H54 (cell line): ENCODE measurements at regions not wholly inside any gene's neighbourhood (a gene's known extent, or its start where the extent isn't known, plus 50 kb on each side); places are given as distances from the start of the nearest gene placed in this dataset.
A peak's percentile ranks its signal among the peaks of the same experiment; 100 is the strongest.

ENCODE experiments used
- DNase-seq: peaks from one replicate; pipeline ENCODE4 v3.0.0; 2011; ENCODE audit warnings: low spot score, mixed read lengths; ENCODE audit not compliant: insufficient read length
- FAIRE-seq: peaks from 3 replicates; lab custom pipeline; 2011; peaks lifted over from hg19 to GRCh38; lab: Jason Lieb, UNC
- POLR2A ChIP-seq: IDR thresholded peaks from 2 replicates; pipeline ENCODE4 v1.6.1; 2011; ENCODE audit warnings: low read depth, mild to moderate bottlenecking, low read length

GRCh38 chr5:120084543-120084870 is 379.6 kb upstream of the PRR16 start:
- no peak for TF ChIP-seq POLR2A
- FAIRE-seq: no peak
- no peak for DNase-seq

DNA sequence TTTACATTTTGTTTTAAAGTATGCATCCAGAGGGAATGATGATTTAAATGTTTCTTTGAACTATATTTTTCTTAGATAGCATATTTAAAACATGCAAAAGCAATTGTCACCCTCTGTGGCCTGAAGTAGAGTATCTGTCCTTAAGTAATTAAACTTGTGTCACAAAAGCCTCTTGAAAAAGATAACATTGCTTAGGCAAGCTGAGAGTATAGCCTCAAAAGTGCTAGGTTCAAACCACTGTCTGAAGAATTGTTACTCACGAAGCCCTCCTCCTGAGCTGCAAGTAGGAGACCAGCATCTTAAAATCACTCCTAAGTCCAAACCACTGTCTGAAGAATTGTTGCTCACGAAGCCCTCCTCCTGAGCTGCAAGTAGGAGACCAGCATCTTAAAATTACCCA is 378.0 kb upstream of the PRR16 start:
- DNase-seq (no peak), FAIRE-seq (no peak)
- TF ChIP-seq POLR2A: no peak

DNA sequence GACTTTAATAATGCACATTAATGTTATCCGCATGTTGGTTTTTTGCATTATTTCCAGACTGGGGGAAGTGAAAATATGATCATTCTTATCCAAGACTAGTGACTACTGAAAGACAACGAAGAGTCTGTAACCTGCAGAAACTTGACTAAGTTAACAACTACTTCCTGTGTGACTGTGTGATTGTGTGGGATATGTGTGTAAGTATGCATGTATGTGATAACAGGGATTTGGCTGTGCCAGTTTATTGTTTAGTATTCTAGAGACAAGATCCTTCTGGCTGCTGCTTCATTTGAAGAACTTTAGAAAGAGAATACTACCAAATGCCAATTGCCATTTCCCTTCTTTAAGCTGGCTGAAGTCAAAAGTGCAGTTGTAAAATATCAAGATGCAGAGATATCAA is 375.7 kb upstream of the PRR16 start:
- FAIRE-seq (no peak), DNase-seq (no peak)
- TF ChIP-seq POLR2A: no peak

DNA sequence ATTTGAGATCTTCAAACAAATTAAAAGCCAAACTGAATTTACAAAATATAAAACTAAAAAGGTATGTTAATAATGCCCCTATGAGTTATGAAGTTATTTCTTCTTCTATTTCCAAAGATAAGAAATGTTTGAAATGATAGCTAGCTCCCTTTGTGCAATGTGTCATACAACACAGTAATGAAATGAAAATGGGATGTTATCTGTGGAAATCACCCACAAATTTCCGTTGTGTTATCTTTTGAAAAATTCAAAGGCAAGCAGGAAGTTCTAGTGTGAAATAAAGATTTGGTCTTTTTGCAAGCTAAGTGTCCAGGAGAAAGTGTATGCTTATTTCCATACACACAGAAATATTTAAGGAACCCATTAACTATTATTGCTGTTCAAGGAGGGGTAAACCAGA is 375.3 kb upstream of the PRR16 start:
- FAIRE-seq (no peak), DNase-seq (no peak)
- no peak for TF ChIP-seq POLR2A

GRCh38 chr5:120091376-120091948 is 372.6 kb upstream of the PRR16 start:
- TF ChIP-seq POLR2A: no peak
- no peak for DNase-seq
- no peak for FAIRE-seq

DNA sequence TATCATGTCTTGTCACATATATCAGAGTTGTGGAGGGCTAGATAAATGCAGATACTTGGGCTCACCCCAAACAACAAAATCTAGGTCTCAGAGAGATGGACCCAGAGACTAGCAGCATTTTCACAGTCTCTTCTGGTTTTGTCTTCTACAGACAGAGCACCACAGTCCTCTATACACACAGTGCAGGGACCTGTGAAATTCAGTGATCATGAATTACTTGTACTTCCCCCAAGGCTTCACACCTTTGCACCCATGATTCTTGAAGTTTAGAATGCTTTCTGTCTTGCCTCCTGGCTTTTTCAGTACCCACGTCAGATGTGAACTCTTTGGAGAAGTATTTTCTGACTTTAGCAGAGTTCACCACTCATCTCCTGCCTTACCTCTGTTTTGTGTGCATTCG is 371.5 kb upstream of the PRR16 start:
- DNase-seq: no peak
- FAIRE-seq: no peak
- no peak for TF ChIP-seq POLR2A

DNA sequence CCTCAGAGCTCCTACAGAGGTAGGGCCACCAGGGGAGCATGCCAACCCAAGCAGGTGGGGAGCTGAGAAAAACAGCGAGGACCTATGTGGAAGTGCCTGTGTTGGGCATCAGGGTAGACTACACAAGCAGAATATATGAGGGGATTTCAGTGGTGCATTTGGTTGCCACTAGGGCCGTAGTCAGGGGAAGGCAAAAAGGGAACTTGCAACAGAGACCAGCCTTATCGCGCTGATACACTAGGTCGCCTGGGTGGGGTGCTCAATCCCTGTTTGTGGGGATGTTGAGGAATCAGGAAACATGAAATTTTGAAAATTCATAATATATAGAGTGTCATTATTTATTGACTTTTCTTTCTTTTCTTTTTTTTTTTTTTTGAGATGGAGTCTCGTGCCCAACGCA is 370.9 kb upstream of the PRR16 start:
- DNase-seq: no peak
- FAIRE-seq: no peak
- TF ChIP-seq POLR2A: no peak

DNA sequence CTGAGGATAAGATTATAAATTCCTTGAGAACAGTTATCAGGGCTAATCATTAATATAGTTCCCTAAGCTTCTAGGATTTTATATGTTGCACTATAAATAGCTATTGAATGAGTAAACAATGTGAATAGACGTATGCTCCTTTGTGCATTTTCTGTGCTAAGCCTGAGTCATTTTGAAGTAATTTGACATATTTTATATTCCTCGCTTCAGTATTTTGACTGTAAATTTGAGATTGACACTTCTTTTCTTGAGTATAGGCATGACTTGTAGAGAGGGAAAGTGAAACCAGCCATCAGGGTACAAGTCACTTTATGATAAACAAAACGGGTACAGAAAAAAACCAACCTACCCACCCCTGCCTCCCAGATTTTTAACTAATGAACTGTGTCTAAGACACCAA is 367.7 kb upstream of the PRR16 start:
- FAIRE-seq (peak; percentile 84), DNase-seq (no peak)
- TF ChIP-seq POLR2A: no peak

DNA sequence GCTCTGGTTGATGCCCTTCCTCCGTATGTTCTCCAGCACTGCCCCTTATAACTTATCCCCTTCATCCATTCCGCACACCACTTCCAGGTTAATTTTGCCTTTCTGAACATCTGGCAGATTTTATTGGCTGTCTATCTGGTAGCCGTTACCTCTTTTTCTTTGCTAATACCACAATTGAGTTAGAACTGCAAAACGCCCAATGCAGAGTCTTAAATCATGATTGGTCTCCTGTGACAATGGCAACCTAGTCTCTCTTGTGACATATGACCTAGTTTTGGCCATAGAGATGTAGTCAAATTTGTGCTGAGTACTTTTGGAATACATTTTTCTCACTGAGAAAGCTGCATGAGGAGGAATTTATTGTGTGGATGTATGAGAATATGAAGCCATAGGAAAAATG is 365.7 kb upstream of the PRR16 start:
- no peak for TF ChIP-seq POLR2A
- FAIRE-seq (no peak), DNase-seq (no peak)

DNA sequence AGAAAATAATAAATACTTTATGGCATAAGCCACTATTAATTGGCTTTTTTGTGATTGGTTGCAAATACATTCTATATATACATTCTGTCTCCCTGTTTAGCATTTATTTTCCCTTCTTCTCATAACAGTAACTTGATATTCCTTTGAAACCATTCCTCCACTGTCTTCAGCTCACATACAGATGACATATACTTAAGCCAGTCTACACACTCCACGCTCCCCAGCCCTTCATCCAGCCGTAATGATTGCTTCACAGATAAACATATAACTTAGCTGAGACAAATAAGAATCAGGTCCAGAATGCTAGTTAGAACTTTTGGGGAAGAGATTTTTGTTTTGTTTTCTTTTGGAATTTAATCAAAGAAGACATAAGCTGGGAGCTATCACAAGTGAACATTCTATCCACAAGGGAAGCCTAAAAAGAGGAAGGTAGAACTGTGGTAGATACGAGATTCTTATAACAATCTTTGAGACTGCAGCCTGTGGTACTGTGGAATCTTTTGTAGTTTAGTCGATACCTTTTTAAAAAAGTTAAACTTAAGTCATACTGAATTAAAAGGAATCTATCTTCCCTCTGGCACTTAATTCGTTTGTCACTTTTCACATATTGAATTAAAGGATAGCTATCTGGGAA is 365.1 kb upstream of the PRR16 start:
- TF ChIP-seq POLR2A: no peak
- DNase-seq (no peak), FAIRE-seq (peak; percentile 65)

DNA sequence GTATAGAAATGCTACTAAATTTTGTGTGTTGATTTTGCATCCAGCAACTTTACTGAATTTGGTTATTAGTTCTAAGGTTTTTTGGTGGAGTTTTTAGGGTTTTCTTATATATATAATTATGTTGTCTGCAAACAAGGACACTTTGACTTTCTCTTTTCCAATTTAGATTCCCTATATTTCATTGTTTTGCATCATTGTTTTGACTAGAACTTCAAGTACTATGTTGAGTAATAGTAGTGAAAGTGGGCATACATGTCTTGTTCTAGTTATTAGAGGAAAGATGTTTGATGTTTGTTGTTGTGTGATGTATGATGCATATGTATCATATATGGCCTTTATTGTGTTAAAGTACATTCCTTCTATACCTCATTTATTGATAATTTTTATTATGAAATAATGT is 362.3 kb upstream of the PRR16 start:
- peak; percentile 11 for FAIRE-seq
- TF ChIP-seq POLR2A: no peak
- DNase-seq: no peak

DNA sequence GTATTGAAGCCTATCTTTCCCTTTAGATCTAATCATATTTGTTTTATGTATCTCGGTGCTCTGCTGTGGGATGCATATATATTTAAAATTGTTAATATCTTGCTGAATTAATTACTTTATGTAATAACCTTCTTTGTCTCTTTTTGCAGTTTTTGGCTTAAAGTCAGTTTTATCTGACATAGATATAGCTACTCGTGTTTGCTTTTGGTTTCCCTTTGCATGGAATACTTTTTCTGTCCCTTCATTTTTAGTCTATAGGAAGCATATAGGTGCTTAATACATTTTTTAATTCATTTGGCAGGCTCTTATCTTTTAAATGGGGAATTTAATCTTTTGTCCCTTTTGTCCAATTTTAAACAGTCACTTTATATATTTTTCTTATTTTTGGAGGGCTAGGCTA is 360.6 kb upstream of the PRR16 start:
- no peak for TF ChIP-seq POLR2A
- no peak for FAIRE-seq
- no peak for DNase-seq

DNA sequence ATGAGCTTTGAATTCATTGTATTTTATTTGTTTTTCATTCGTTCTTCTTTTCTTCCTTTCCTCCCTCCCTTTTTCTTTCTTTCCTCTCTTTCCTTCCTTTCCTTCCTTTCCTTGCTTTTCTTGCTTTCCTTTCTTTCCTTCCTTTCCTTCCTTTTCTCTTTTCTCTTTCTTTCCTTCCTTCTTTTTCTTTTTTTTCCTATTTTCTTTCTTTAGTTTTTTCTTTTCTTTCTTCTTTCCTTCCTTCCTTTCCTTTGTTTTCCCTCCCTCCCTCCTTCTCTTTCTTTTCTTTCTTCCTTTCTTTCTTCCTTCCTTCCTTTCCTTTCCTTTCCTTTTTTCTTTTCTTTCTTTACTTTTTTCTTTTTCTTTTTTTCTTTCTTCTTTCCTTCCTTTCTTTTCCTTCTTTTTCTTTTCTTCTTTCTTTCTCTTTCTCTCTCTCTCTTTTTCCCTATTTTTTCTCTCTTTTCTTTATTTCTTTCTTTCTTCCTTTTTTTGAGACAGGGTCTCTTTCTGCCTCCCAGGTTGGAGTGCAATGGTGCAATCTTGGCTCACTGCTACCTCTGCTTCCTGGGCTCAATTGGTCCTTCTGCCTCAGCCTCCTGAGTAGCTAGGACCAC is 357.1 kb upstream of the PRR16 start:
- DNase-seq (no peak), FAIRE-seq (no peak)
- no peak for TF ChIP-seq POLR2A

- DNase-seq: no peak
- no peak for TF ChIP-seq POLR2A
- no peak for FAIRE-seq
Observed at GRCh38 chr5:120108586-120109248, 355.4 kb upstream of the PRR16 start.
